HS-5 (cell line): ENCODE measurements at regions not wholly inside any gene's neighbourhood (a gene's known extent, or its start where the extent isn't known, plus 50 kb on each side); places are given as distances from the start of the nearest gene placed in this dataset.

Source experiments
- DNase-seq: peaks from one replicate; pipeline ENCODE4 v3.0.0-alpha.2; 2012; ENCODE audit warnings: low read depth

- DNase-seq, result no peak
These were observed 645.0 kb downstream of the MMUT start for GRCh38 chr6:48818052-48818412.

- no peak for DNase-seq
These were observed 645.6 kb downstream of the MMUT start for GRCh38 chr6:48817333-48818051.

- no peak for DNase-seq
These were observed 648.1 kb downstream of the MMUT start for GRCh38 chr6:48814957-48815356.

- DNase-seq, result no peak
These were observed 649.2 kb downstream of the MMUT start for GRCh38 chr6:48813836-48814235.

DNA sequence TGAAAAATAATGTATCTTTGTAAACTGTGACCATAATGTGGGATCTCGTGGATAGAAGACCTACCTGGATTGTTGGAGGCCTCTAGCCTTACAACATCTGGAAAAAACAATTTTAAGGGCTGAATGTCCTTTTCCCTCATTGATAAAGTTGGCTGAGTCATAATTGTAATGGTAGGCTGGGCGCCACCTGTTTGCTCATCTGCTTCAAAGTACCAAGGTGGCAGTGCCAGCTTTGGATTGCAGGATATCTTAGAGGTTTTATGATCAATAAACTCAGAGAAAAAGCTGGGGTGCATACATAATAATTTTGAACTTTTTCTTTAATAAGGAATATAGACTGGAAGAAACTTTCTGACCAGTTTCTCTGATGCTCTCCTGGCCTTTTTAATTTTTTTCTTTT, 653.4 kb downstream of the MMUT start:
- DNase-seq, result no peak

DNA sequence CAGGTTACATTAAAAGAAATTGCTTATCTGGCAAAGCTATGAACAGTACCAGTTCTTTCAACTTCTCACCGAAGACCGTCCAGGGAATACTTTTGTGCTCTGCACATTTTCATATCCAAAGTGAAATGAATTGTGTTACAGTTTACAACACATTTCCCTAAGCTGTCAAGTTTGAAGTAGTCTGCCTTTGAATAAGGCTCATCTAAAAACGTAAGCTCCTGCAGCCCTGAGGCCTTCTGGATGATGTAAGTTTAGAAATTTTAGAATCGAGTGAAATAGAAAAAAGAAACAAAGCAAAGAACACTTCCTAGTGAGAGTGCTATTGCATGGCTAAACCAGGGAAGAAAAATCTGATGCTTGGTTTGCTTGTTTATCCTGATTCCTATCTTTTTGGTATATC, 653.8 kb downstream of the MMUT start:
- no peak for DNase-seq

- no peak for DNase-seq
These were observed 664.8 kb downstream of the MMUT start for GRCh38 chr6:48798296-48798695.

- no peak for DNase-seq
These were observed 671.2 kb upstream of the PTCHD4 start for GRCh38 chr6:48782225-48782624.

DNA sequence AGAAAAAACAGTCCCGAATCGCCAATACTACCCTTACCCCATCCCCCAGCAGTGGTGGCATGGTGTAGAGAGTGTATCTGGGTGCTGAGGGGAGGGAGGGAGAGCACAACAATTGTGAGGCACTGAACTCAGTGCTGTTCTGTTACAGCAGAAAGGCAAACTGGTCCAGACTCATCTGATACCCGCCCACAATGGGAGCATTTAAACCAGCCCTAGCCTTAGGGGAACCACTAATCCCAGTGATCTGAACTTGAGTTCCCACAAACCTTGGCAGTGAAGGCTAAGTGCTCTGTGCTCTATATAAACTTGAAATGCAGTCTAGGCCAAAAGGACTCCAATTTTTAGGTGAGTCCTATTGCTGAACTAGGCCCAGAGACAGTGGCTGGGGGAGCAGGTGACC, 666.4 kb upstream of the PTCHD4 start:
- no peak for DNase-seq

DNA sequence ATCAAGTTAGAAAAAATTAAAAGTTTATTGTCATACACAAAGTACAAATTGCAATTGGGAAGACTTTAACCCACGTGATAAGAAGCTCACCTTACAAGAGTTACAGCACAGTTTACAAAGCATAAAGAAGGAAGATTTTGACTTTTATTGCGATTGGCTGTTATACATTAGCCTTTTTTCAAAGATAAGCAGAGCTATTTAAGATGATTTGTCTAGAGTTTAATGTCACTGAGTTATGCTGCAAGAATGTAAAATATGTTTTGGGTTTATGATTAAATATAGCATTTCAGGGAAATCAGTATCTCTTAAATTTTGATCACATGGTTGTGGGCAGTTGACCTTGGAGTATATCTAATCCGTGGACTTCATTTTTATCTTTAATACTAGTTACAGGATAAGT, 664.2 kb upstream of the PTCHD4 start:
- DNase-seq, result no peak

- DNase-seq, result no peak
These were observed 663.3 kb upstream of the PTCHD4 start for GRCh38 chr6:48774276-48774675.

- DNase-seq, result peak; percentile 76
These were observed 655.4 kb upstream of the PTCHD4 start for GRCh38 chr6:48766349-48766748.

DNA sequence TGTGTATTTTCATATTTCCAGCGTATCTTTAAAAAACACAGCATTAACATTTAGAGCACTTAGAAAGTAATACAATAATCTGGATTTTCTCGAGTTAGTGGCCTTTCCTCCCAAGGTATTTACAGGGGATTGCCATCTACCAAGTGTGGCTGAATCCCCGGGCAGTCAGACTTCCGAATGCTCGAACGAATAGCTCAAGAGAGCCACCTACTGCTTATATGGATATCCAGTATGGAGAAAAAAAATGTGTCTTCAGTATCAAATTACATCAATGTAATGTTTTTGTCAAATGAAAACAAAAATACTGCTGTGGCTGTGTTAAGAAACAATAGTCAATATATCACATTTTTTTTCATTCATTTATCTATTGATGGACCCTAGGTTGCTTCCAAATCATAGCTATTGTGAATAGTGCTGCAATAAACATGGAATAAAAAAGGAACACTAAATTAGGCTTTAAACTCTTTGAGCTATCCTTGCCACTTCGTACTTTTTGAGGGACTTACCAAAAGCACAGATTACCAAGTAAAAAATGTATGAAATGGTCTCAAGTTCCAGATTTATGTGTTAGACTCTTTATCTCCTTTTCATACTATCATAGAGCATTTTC, 654.5 kb upstream of the PTCHD4 start:
- DNase-seq, result no peak

GRCh38 chr6:48764286-48765044, 653.5 kb upstream of the PTCHD4 start:
- no peak for DNase-seq

DNA sequence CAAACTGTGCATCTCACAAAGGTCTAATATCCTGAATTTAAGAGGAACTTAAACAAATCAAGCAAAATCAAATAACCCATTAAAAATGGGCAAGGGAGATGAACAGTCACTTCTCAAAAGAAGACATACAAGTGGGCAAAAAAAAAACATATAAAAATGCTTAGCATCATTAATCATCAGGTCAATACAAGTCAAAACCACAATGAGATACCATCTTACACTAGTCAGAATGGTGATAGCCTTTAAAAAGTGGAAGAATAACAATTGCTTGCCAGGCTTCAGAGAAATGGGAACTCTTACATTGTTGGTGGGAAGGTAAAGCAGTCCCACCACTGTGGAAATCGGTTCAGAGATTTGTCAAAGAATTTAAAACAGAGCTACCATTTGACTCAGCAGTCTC, 646.7 kb upstream of the PTCHD4 start:
- DNase-seq, result no peak

DNA sequence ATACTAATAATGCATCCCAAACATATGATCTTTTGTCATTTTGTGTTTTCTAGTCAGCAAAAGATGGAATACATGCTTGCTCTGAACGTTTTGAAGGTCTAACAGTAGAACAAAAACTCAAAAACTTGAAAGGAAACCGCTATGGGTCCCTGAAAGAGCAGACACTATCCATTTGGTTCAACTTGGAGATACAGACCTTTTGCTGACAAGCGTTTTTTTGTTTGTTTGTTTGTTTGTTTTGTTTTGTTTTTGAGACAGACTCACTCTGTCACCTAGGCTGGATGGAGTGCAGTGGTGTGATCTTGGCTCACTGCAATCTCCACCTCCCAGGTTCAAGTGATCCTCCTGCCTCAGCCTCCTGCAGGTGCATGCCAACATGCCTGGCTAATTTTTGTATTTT, 644.3 kb upstream of the PTCHD4 start:
- no peak for DNase-seq

DNA sequence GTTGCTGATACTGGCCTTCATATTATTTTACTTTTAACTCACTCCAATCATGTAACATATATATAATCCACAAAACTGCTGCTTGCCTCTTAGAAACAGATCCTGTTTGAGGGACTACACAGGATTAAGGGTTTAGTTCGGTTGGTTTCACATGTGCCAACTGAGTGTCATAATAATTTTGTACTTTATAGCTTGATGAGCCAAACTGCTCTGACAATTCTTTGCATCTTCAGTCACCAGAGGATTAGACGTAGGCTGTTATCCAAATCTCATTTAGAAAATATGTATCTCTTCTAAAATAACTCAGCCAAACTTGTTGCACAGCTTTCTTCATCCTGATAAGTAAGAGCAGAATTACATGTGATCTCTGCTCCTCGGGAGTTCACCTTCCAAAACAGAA, 643.6 kb upstream of the PTCHD4 start:
- DNase-seq, result no peak

DNA sequence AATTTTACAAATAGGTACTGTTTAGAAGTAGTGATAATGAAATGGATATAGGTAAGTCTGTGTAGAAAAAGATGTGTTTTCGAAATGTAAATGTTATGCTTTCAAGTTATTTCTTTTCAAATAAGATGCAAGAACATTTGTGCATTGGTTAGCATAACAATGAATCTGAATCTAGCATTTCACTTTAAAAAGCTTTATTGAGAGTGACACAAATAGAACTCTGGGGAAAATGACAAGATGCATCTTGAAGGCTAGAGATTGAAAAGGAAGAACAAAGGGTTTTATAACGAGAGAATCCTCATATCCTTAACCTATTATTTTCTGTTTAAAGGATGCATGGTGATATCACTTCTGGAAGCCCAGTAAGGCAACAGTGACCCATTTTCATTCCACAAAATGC, 639.9 kb upstream of the PTCHD4 start:
- no peak for DNase-seq

DNA sequence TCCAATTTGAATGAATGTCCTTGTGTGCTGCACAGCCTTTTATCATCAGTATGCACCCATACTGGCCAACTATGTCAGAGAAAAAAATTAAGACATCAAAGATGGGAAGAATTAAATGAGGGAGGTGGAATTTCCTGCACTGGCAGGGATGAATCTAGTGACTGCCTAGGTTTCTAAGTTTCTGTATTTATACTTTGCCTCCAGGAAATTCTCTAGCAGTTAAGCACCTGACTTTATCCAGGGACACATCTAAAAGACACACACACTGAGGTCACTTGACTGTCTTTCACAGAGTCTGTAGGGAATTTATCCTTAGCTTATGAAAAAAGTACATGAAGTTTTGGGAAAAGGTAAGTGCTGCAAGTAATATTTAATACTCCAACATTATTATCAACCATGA, 636.5 kb upstream of the PTCHD4 start:
- no peak for DNase-seq

- no peak for DNase-seq
These were observed 636.0 kb upstream of the PTCHD4 start for GRCh38 chr6:48747040-48747439.

- DNase-seq, result no peak
These were observed 634.0 kb upstream of the PTCHD4 start for GRCh38 chr6:48744948-48745347.

- no peak for DNase-seq
These were observed 632.7 kb upstream of the PTCHD4 start for GRCh38 chr6:48743738-48744137.

- peak; percentile 77 for DNase-seq
These were observed 625.7 kb upstream of the PTCHD4 start for GRCh38 chr6:48736501-48737206.
